ENCODE measurements at regions not wholly inside any gene's neighbourhood (a gene's known extent, or its start where the extent isn't known, plus 50 kb on each side); places are given as distances from the start of the nearest gene placed in this dataset.

- H3K4me3 ChIP-seq = no peak overlapping the region
- peaks cover 0 to 6% of the 10 kb centered on the region in 2 donors for H3K9me3 ChIP-seq
- TF ChIP-seq, protein P1, sequence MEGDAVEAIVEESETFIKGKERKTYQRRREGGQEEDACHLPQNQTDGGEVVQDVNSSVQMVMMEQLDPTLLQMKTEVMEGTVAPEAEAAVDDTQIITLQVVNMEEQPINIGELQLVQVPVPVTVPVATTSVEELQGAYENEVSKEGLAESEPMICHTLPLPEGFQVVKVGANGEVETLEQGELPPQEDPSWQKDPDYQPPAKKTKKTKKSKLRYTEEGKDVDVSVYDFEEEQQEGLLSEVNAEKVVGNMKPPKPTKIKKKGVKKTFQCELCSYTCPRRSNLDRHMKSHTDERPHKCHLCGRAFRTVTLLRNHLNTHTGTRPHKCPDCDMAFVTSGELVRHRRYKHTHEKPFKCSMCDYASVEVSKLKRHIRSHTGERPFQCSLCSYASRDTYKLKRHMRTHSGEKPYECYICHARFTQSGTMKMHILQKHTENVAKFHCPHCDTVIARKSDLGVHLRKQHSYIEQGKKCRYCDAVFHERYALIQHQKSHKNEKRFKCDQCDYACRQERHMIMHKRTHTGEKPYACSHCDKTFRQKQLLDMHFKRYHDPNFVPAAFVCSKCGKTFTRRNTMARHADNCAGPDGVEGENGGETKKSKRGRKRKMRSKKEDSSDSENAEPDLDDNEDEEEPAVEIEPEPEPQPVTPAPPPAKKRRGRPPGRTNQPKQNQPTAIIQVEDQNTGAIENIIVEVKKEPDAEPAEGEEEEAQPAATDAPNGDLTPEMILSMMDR (IDR thresholded peaks at IDR 0.05) = no peak
- no peak for DNase-seq (ENCODE audit: low spot score)
- no peaks in the 10 kb centered on the region for H3K36me3 ChIP-seq
- H3K27ac ChIP-seq = no peak overlapping the region
- no peaks in the 10 kb centered on the region for H3K4me1 ChIP-seq
- H3K27me3 ChIP-seq = no peaks in the 10 kb centered on the region
Measured at GRCh38 chr13:30846311-30846710, 59.8 kb upstream of the MEDAG start.

DNA sequence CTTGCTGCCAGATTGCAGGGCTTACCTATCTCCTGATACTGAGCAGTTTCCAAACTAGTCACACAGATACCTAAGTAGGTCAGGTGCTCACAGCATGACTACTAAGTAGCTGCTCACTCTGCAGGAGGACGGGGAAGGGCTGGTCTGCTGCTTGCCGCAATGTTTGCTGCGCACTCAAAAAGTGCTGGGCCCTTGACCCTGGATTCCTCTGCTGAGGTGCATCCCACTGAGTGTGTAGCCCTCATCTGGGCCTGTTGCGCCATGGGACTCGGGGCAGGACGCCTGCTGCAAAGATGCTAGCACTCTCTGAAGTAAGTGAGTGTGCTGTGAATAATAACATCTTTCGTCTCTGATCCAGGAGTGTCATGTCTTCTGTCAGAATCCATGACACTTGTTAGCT lies 59.2 kb upstream of the MEDAG start:
- no peaks in the 10 kb centered on the region for H3K27me3 ChIP-seq
- no peak overlapping the region for H3K27ac ChIP-seq
- H3K9me3 ChIP-seq = peaks cover 0 to 6% of the 10 kb centered on the region in 2 donors
- H3K4me1 ChIP-seq = no peaks in the 10 kb centered on the region
- TF ChIP-seq, protein P1 (IDR thresholded peaks at IDR 0.05) = no peak
- no peak for DNase-seq (ENCODE audit: low spot score)
- H3K36me3 ChIP-seq = no peaks in the 10 kb centered on the region
- no peak overlapping the region for H3K4me3 ChIP-seq

DNA sequence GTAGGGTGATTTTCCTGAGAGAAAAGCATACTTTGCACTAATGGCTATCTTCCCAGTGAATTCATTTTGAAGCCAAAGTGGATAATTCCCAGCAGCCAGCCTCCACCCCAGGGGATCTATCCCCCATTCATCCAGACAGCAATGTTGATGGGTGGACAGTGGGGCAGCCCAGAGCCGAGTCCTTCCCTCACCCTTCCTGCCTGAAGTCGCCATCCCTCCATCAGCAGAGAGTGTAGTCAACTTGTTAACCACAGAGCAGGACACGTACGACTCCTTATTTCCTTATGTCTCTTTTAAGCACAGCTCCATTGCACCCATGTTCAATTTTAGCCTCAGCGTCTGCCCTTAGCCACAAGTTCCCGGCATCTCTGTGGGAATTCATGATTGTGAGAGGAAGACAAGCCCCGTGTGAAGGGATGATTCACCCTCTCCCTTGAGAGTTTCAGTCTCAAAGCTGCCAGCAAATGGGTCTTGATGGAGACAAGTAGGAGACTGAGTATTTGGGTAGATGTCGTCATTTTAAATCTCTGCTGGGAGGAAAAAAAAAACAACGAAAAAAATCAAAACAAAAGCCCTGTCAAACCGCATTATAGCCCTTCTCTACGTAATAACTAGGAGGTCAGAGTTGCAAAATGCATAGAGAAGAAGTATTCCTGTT lies 58.3 kb upstream of the MEDAG start:
- no peaks in the 10 kb centered on the region for H3K36me3 ChIP-seq
- peak overlapping the region; percentile 48 to 58 for H3K27ac ChIP-seq
- TF ChIP-seq, protein P1 (IDR thresholded peaks at IDR 0.05) = no peak
- peaks cover 0 to 6% of the 10 kb centered on the region in 2 donors for H3K9me3 ChIP-seq
- no peaks in the 10 kb centered on the region for H3K4me1 ChIP-seq
- no peak for DNase-seq (ENCODE audit: low spot score)
- no peak overlapping the region for H3K4me3 ChIP-seq
- no peaks in the 10 kb centered on the region for H3K27me3 ChIP-seq

DNA sequence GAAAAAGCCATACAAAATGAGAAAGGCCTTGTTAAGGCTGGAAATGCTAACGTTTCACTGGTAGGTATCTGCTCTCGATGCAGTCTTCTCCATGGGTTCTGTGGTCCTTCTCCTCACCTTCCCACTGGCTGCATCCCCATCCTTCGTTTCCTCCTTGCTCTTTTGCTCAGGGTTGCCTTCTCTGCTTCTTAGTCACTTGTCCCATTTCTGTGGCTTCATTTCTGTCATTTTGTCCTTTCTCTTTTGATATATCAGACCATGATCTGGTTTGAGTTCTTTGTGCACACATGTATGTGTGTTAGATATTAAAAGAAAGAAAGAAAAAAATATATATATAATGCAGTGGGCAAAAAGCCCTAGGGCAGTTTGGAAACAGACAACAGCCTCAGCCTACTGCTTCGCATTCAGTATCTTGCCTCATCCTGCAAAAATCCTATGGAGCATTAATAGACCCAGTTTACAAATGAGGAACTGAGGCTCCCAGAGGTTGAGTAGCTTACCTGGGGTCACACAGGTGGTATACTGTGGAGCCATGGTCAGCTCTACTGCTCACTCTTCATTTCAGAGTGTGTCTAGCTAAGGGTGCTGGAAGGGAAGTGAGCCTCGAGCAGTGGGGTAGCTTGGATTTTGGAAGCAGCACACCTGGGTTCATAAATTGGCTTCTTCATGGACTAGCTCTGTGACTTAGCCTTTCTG lies 57.6 kb upstream of the MEDAG start:
- peak overlapping the region; percentile 48 to 58 for H3K27ac ChIP-seq

GRCh38 chr13:30849611-30850010 lies 56.5 kb upstream of the MEDAG start:
- peaks cover 0 to 6% of the 10 kb centered on the region in 2 donors for H3K9me3 ChIP-seq
- H3K4me1 ChIP-seq = no peaks in the 10 kb centered on the region
- no peak overlapping the region for H3K4me3 ChIP-seq
- no peak overlapping the region for H3K27ac ChIP-seq
- no peaks in the 10 kb centered on the region for H3K36me3 ChIP-seq
- TF ChIP-seq, protein P1 (IDR thresholded peaks at IDR 0.05) = no peak
- no peak for DNase-seq (ENCODE audit: low spot score)
- H3K27me3 ChIP-seq = no peaks in the 10 kb centered on the region

More for the DNA sequence above, 57.6 kb upstream of the MEDAG start:
- TF ChIP-seq, protein P1 (IDR thresholded peaks at IDR 0.05) = no peak
- H3K9me3 ChIP-seq = peaks cover 0 to 6% of the 10 kb centered on the region in 2 donors
- H3K4me3 ChIP-seq = no peak overlapping the region
- no peaks in the 10 kb centered on the region for H3K36me3 ChIP-seq
- no peaks in the 10 kb centered on the region for H3K27me3 ChIP-seq
- no peak for DNase-seq (ENCODE audit: low spot score)
- no peaks in the 10 kb centered on the region for H3K4me1 ChIP-seq

Data from right atrium auricular region (tissue), 2 donors.